ENCODE measurements at regions not wholly inside any gene's neighbourhood (a gene's known extent, or its start where the extent isn't known, plus 50 kb on each side); places are given as distances from the start of the nearest gene placed in this dataset.
"Not testable (repeated sequence)": the region's sequence is repeated elsewhere in the genome, so short reads cannot be mapped to it uniquely, and the experiment has no call there.

GRCh38 chr16:10232757-10233156, 50.5 kb upstream of the GRIN2A start:
- DNase-seq (ENCODE audit: low read depth in 2 of 3, low spot score in 2 of 3), result no peak

- no peak for DNase-seq (ENCODE audit: low read depth in 2 of 3, low spot score in 2 of 3)
Observed at GRCh38 chr16:10239640-10240039, 57.4 kb upstream of the GRIN2A start.

GRCh38 chr16:10240854-10241613, 58.8 kb upstream of the GRIN2A start:
- DNase-seq (ENCODE audit: low read depth in 2 of 3, low spot score in 2 of 3), result no peak

GRCh38 chr16:10242097-10242496, 59.9 kb upstream of the GRIN2A start:
- no peak for DNase-seq (ENCODE audit: low read depth in 2 of 3, low spot score in 2 of 3)

GRCh38 chr16:10242916-10243315, 60.7 kb upstream of the GRIN2A start:
- no peak for DNase-seq (ENCODE audit: low read depth in 2 of 3, low spot score in 2 of 3)

- DNase-seq (ENCODE audit: low read depth in 2 of 3, low spot score in 2 of 3), result no peak
Observed at GRCh38 chr16:10245002-10245401, 62.8 kb upstream of the GRIN2A start.

- DNase-seq (ENCODE audit: low read depth in 2 of 3, low spot score in 2 of 3), result no peak
Observed at GRCh38 chr16:10250137-10250828, 68.1 kb upstream of the GRIN2A start.

- DNase-seq (ENCODE audit: low read depth in 2 of 3, low spot score in 2 of 3), result no peak
Observed at GRCh38 chr16:10252155-10252554, 69.9 kb upstream of the GRIN2A start.

GRCh38 chr16:10253409-10253808, 71.2 kb upstream of the GRIN2A start:
- no peak for DNase-seq (ENCODE audit: low read depth in 2 of 3, low spot score in 2 of 3)

GRCh38 chr16:10255728-10256127, 73.5 kb upstream of the GRIN2A start:
- no peak for DNase-seq (ENCODE audit: low read depth in 2 of 3, low spot score in 2 of 3)

- peak in 2 of 3 experiments; percentile 4 to 27 for DNase-seq (ENCODE audit: low read depth in 2 of 3, low spot score in 2 of 3)
Observed at GRCh38 chr16:10256784-10257641, 74.8 kb upstream of the GRIN2A start.

GRCh38 chr16:10257642-10258251, 75.5 kb upstream of the GRIN2A start:
- not testable (repeated sequence) for DNase-seq (ENCODE audit: low read depth in 2 of 3, low spot score in 2 of 3)

- DNase-seq (ENCODE audit: low read depth in 2 of 3, low spot score in 2 of 3), result not testable (repeated sequence)
Observed at GRCh38 chr16:10258930-10259603, 76.8 kb upstream of the GRIN2A start.

- DNase-seq (ENCODE audit: low read depth in 2 of 3, low spot score in 2 of 3), result no peak
Observed at GRCh38 chr16:10261077-10261476, 78.8 kb upstream of the GRIN2A start.

- DNase-seq (ENCODE audit: low read depth in 2 of 3, low spot score in 2 of 3), result not testable (repeated sequence)
Observed at GRCh38 chr16:10261526-10261925, 79.3 kb upstream of the GRIN2A start.

- no peak for DNase-seq (ENCODE audit: low read depth in 2 of 3, low spot score in 2 of 3)
Observed at GRCh38 chr16:10262377-10263132, 80.3 kb upstream of the GRIN2A start.

- DNase-seq (ENCODE audit: low read depth in 2 of 3, low spot score in 2 of 3), result no peak
Observed at GRCh38 chr16:10265770-10266615, 83.8 kb upstream of the GRIN2A start.

- DNase-seq (ENCODE audit: low read depth in 2 of 3, low spot score in 2 of 3), result peak in 1 of 3 experiments; percentile 9
Observed at GRCh38 chr16:10266809-10267208, 84.6 kb upstream of the GRIN2A start.

- no peak for DNase-seq (ENCODE audit: low read depth in 2 of 3, low spot score in 2 of 3)
Observed at GRCh38 chr16:10269632-10270031, 87.4 kb upstream of the GRIN2A start.

All from activated CD8-positive, alpha-beta memory T cell treated with anti-CD3 and anti-CD28 coated beads for 48 hours (primary cell).